ENCODE measurements at regions not wholly inside any gene's neighbourhood (a gene's known extent, or its start where the extent isn't known, plus 50 kb on each side); places are given as distances from the start of the nearest gene placed in this dataset.
"Not testable (repeated sequence)": the region's sequence is repeated elsewhere in the genome, so short reads cannot be mapped to it uniquely, and the experiment has no call there.

DNA sequence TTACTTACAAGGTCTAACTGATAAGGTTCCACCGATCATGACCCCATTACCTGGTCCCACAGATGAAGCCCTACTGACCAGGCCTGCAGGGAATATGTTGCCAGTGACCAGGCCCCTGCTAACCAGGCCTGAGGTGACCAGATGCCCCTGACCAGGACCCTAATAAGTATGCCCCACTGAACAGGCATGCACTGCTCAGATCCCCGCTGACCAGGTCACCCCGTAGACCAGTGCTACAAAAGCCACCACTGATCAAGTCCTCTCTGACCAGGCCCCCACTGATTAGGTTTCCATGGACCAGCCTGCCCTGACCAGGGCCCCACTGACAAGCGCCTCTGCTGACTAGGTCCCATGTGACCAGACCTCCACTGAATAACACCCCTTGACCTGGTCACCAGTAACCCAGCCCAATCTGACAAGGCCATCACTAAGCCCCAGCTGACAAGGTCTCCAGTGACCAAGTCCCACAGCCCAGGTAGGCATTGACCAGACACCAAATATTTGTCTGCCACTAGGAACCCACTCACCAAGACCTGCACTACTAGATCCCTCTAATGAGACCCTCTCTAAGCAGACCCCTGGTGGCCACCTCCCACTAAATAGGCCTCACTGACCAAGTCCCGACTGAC is 228.5 kb downstream of the CWH43 start:
- DNase-seq; POLR2A ChIA-PET; H3K9me3 ChIP-seq (ENCODE audit: control insufficient read depth in 2 of 3, low read length in 3 of 3); H3K4me1 ChIP-seq (ENCODE audit: control insufficient read depth in 2 of 2, insufficient read depth in 2 of 2, low read length in 2 of 2); H3K27ac ChIP-seq (ENCODE audit: low read depth, low read length); H3K36me3 Mint-ChIP-seq; H3K4me3 Mint-ChIP-seq; CTCF ChIA-PET; H3K27ac Mint-ChIP-seq; H3K27me3 ChIP-seq (ENCODE audit: control insufficient read depth in 2 of 2, insufficient read depth in 2 of 2, low read length in 2 of 2); H3K27me3 Mint-ChIP-seq; H3K36me3 ChIP-seq (ENCODE audit: control insufficient read depth in 2 of 3, insufficient read depth in 3 of 3, low read length in 3 of 3); H3K4me3 ChIP-seq (ENCODE audit: low read length); intact Hi-C loops (cut with micrococcal nuclease); ATAC-seq; H3K4me1 Mint-ChIP-seq: not testable (repeated sequence)
- H3K9me3 Mint-ChIP-seq, result peaks cover 8 to 49% (median 35%) of the 10 kb centered on the region in 11 donors

DNA sequence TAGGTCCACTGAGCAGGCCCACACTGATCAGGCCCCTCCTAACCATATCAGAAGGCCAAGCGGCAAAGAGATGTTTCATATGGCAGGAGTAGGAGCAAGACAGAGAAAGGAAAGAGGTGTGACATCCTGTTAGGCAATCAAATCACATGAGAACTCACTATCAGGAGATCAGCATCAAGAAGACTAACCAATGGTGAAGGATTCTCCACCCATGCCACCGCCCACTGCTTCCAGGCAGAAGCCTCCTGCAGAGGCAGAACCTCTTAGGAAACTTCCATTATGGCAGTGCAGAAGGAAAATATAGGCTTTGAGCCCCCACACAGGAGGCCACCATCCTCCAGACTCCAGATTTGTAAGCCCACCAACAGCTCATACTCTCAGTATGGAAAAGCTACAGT is 229.0 kb downstream of the CWH43 start:
- POLR2A ChIA-PET; H3K36me3 ChIP-seq (ENCODE audit: control insufficient read depth in 2 of 3, insufficient read depth in 3 of 3, low read length in 3 of 3); intact Hi-C loops (cut with micrococcal nuclease); H3K36me3 Mint-ChIP-seq; H3K27ac ChIP-seq (ENCODE audit: low read depth, low read length); ATAC-seq; H3K27ac Mint-ChIP-seq; H3K4me3 Mint-ChIP-seq; H3K4me1 Mint-ChIP-seq; H3K4me1 ChIP-seq (ENCODE audit: control insufficient read depth in 2 of 2, insufficient read depth in 2 of 2, low read length in 2 of 2); CTCF ChIA-PET; DNase-seq; H3K27me3 ChIP-seq (ENCODE audit: control insufficient read depth in 2 of 2, insufficient read depth in 2 of 2, low read length in 2 of 2); H3K9me3 ChIP-seq (ENCODE audit: control insufficient read depth in 2 of 3, low read length in 3 of 3); H3K4me3 ChIP-seq (ENCODE audit: low read length); H3K27me3 Mint-ChIP-seq: not testable (repeated sequence)
- H3K9me3 Mint-ChIP-seq, result peaks cover 8 to 51% (median 36%) of the 10 kb centered on the region in 11 donors

DNA sequence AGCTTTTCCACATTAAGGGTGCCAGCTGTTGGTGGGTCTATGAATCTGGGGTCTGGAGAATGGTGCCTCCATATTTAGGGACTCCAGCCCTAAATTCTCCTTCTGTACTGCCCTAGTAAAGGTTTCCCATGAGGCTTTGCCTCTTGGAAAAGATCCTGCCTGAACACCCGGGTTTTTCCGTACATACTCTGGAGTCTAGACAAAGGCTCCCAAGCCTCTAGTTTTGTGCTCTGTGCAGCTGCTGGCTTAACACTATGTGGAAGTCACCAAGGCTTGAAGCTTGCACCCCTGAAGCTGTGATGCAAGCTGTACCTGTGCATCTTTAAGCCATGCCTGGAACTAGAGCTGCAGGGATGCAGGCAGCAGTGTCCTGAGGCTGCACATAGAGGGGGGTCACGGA is 230.5 kb downstream of the CWH43 start:
- H3K9me3 ChIP-seq (ENCODE audit: control insufficient read depth in 2 of 3, low read length in 3 of 3); H3K4me3 Mint-ChIP-seq; H3K27me3 ChIP-seq (ENCODE audit: control insufficient read depth in 2 of 2, insufficient read depth in 2 of 2, low read length in 2 of 2); POLR2A ChIA-PET; H3K4me3 ChIP-seq (ENCODE audit: low read length); ATAC-seq; H3K36me3 ChIP-seq (ENCODE audit: control insufficient read depth in 2 of 3, insufficient read depth in 3 of 3, low read length in 3 of 3); H3K27ac ChIP-seq (ENCODE audit: low read depth, low read length); intact Hi-C loops (cut with micrococcal nuclease); DNase-seq; H3K27me3 Mint-ChIP-seq; H3K4me1 ChIP-seq (ENCODE audit: control insufficient read depth in 2 of 2, insufficient read depth in 2 of 2, low read length in 2 of 2); H3K4me1 Mint-ChIP-seq; H3K27ac Mint-ChIP-seq; CTCF ChIA-PET: not testable (repeated sequence)
- peaks cover 0 to 14% (median 0%) of the 10 kb centered on the region in 5 donors for H3K36me3 Mint-ChIP-seq
- peaks cover 15 to 62% (median 38%) of the 10 kb centered on the region in 11 donors for H3K9me3 Mint-ChIP-seq

DNA sequence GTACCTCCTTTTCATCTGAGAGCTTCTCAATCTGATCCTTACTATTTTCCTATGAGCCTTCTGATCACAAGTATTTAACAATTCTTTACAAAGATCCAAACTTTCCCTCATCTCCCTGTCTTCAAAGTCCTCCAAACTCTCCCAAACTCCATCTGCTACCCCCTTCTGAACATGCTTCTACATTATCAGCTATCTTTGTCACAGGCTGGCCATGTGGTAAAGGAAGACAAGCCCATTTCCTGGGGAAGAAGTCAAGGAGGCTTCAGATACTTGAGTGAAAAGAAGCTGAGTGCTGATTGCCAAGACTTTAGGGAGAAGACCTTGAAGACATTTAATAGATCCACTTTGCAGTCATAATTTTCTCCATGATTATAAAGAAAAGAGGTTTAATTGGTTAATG is 231.4 kb downstream of the CWH43 start:
- Histone ChIP-seq H3K4me1 (ENCODE audit: control insufficient read depth in 2 of 2, insufficient read depth in 2 of 2, low read length in 2 of 2) (no peaks in the 10 kb centered on the region), H3K4me3 (ENCODE audit: low read length) (no peak overlapping the region), H3K9me3 (ENCODE audit: control insufficient read depth in 2 of 3, low read length in 3 of 3) (peaks cover 0 to 8% (median 0%) of the 10 kb centered on the region in 3 experiments), H3K36me3 (ENCODE audit: control insufficient read depth in 2 of 3, insufficient read depth in 3 of 3, low read length in 3 of 3) (no peaks in the 10 kb centered on the region), H3K27ac (ENCODE audit: low read depth, low read length) (no peak overlapping the region), H3K27me3 (ENCODE audit: control insufficient read depth in 2 of 2, insufficient read depth in 2 of 2, low read length in 2 of 2) (no peaks in the 10 kb centered on the region)
- peaks cover 16 to 62% (median 41%) of the 10 kb centered on the region in 11 donors for H3K9me3 Mint-ChIP-seq
- H3K27ac Mint-ChIP-seq, result no peak overlapping the region
- H3K27me3 Mint-ChIP-seq, result no peaks in the 10 kb centered on the region
- ATAC-seq (no peak), DNase-seq (no peak)
- ChIA-PET CTCF (no interaction called here), POLR2A (no interaction called here)
- intact Hi-C loops (cut with micrococcal nuclease), result no loop called here
- H3K4me3 Mint-ChIP-seq, result no peak overlapping the region
- H3K4me1 Mint-ChIP-seq, result no peaks in the 10 kb centered on the region
- peaks cover 0 to 20% (median 0%) of the 10 kb centered on the region in 5 donors for H3K36me3 Mint-ChIP-seq

DNA sequence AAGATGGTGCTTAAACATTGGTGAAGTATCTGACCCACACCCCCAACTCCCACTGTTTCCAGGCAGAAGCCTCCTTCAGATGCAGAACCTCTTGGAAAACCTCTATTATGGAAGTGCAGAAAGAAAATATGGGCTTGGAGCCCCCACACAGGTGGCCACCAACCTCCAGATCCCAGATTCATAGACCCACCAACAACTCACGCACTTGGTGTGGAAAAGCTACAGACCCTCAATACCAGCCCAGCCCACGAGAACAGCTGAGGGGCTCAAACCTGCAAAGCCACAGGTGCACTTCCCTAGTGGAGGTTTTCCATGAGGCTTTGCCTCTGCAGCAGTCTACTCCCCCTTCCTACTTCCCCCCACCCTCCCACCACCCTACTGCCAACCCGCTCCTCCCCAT is 232.0 kb downstream of the CWH43 start:
- H3K27me3 ChIP-seq (ENCODE audit: control insufficient read depth in 2 of 2, insufficient read depth in 2 of 2, low read length in 2 of 2); H3K27ac ChIP-seq (ENCODE audit: low read depth, low read length); DNase-seq; H3K27ac Mint-ChIP-seq; H3K4me1 ChIP-seq (ENCODE audit: control insufficient read depth in 2 of 2, insufficient read depth in 2 of 2, low read length in 2 of 2); H3K4me1 Mint-ChIP-seq; CTCF ChIA-PET; H3K36me3 ChIP-seq (ENCODE audit: control insufficient read depth in 2 of 3, insufficient read depth in 3 of 3, low read length in 3 of 3); H3K4me3 ChIP-seq (ENCODE audit: low read length); H3K9me3 ChIP-seq (ENCODE audit: control insufficient read depth in 2 of 3, low read length in 3 of 3); ATAC-seq; POLR2A ChIA-PET; intact Hi-C loops (cut with micrococcal nuclease); H3K27me3 Mint-ChIP-seq; H3K4me3 Mint-ChIP-seq: not testable (repeated sequence)
- H3K36me3 Mint-ChIP-seq, result peaks cover 0 to 22% (median 0%) of the 10 kb centered on the region in 5 donors
- peaks cover 16 to 63% (median 43%) of the 10 kb centered on the region in 11 donors for H3K9me3 Mint-ChIP-seq

DNA sequence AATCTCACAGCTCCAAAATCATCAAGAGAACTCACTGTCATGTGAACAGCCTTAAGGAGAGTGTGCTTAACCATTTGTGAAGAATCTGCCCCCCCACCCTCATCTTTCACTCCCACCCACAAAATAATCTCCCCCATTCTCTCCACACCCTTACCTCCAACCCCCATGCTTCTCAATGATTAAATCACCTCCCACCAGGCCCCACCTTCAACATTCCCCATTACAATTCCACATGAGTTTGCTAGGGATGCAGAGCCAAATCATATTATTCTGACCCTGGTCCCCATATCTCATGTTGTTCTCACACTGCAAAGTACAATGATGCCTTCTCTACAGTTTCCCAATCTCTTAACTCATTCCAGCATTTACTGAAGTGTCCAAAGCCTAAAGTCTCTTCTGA is 232.9 kb downstream of the CWH43 start:
- H3K27ac Mint-ChIP-seq; intact Hi-C loops (cut with micrococcal nuclease); H3K27ac ChIP-seq (ENCODE audit: low read depth, low read length); CTCF ChIA-PET; H3K4me1 ChIP-seq (ENCODE audit: control insufficient read depth in 2 of 2, insufficient read depth in 2 of 2, low read length in 2 of 2); H3K36me3 ChIP-seq (ENCODE audit: control insufficient read depth in 2 of 3, insufficient read depth in 3 of 3, low read length in 3 of 3); POLR2A ChIA-PET; H3K27me3 ChIP-seq (ENCODE audit: control insufficient read depth in 2 of 2, insufficient read depth in 2 of 2, low read length in 2 of 2); H3K4me1 Mint-ChIP-seq; H3K27me3 Mint-ChIP-seq; DNase-seq; ATAC-seq; H3K4me3 Mint-ChIP-seq; H3K4me3 ChIP-seq (ENCODE audit: low read length); H3K9me3 ChIP-seq (ENCODE audit: control insufficient read depth in 2 of 3, low read length in 3 of 3): not testable (repeated sequence)
- peaks cover 15 to 63% (median 43%) of the 10 kb centered on the region in 11 donors for H3K9me3 Mint-ChIP-seq
- H3K36me3 Mint-ChIP-seq, result peaks cover 0 to 22% (median 0%) of the 10 kb centered on the region in 5 donors

DNA sequence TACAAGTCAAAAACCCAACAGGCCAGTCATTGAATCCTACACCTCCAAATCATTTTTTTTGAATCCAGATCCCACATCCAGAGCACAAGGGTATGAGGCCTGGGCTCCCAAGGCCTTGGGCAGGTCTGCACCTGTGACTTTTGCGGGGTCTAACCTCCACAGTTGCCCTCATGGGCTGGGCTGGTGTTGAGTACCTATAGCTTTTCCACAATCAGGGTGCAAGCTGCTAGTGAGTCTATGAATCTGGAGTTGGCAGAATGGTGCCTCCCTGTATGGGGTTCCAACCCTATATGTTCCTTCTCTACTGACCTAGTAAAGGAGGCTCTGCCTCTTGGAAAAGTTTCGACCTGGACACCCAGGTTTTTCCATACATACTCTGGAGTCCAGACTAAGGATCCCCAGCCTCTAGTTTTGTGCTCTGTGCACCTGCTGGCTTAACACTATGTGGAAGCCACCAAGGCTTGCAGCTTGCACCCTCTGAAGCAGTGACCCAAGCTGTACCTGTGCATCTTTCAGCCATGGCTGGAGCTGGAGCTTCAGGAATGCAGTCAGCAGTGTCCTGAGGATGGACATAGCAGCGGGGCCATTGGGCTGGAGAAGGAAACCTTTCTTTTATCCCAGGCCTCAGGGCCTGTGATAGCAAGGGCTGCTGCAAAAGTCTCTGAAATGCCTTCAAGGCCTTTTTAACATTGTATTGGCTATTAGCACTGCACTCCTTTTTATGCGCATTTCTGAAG is 233.6 kb downstream of the CWH43 start:
- H3K4me3 ChIP-seq (ENCODE audit: low read length); H3K4me1 Mint-ChIP-seq; H3K4me3 Mint-ChIP-seq; H3K27ac Mint-ChIP-seq; DNase-seq; H3K36me3 ChIP-seq (ENCODE audit: control insufficient read depth in 2 of 3, insufficient read depth in 3 of 3, low read length in 3 of 3); ATAC-seq; intact Hi-C loops (cut with micrococcal nuclease); H3K4me1 ChIP-seq (ENCODE audit: control insufficient read depth in 2 of 2, insufficient read depth in 2 of 2, low read length in 2 of 2); H3K27ac ChIP-seq (ENCODE audit: low read depth, low read length); POLR2A ChIA-PET; H3K27me3 Mint-ChIP-seq; CTCF ChIA-PET; H3K9me3 ChIP-seq (ENCODE audit: control insufficient read depth in 2 of 3, low read length in 3 of 3); H3K27me3 ChIP-seq (ENCODE audit: control insufficient read depth in 2 of 2, insufficient read depth in 2 of 2, low read length in 2 of 2): not testable (repeated sequence)
- peaks cover 12 to 57% (median 41%) of the 10 kb centered on the region in 11 donors for H3K9me3 Mint-ChIP-seq
- H3K36me3 Mint-ChIP-seq, result peaks cover 0 to 18% (median 0%) of the 10 kb centered on the region in 5 donors

Measured in naive thymus-derived CD4-positive, alpha-beta T cell (primary cell).